Cardiac septum (tissue), 1 donor: ENCODE measurements at regions not wholly inside any gene's neighbourhood (a gene's known extent, or its start where the extent isn't known, plus 50 kb on each side); places are given as distances from the start of the nearest gene placed in this dataset.

Experiments used
- DNase-seq: peaks from one replicate; pipeline ENCODE4 v3.0.0-alpha.2; 2020; ENCODE audit warnings: low spot score
- intact Hi-C: fragments of 100-400 bp; cut with DNase I; formaldehyde crosslinking; loops from one replicate; pipeline ENCODE4 v1.14.0; 2022
- donor health status: DM: no; HTN: no; CAD: no.

GRCh38 chr12:91951571-91951970, 194.1 kb downstream of the BTG1 start:
- intact Hi-C loops: no loop called here
- DNase-seq: no peak

GRCh38 chr12:91948504-91948903, 197.1 kb downstream of the BTG1 start:
- no peak for DNase-seq
- intact Hi-C loops: no loop called here

GRCh38 chr12:91947459-91947858, 198.2 kb downstream of the BTG1 start:
- DNase-seq: no peak
- intact Hi-C loops: no loop called here

GRCh38 chr12:91944637-91945036, 201.0 kb downstream of the BTG1 start:
- no peak for DNase-seq
- intact Hi-C loops: no loop called here

- DNase-seq: no peak
Measured at GRCh38 chr12:91940826-91941570, 204.6 kb downstream of the BTG1 start.

GRCh38 chr12:91940322-91940721, 205.3 kb downstream of the BTG1 start:
- DNase-seq: no peak
- intact Hi-C loops: no loop called here

More at GRCh38 chr12:91940826-91941570, 204.6 kb downstream of the BTG1 start:
- intact Hi-C loops: no loop called here

- no peak for DNase-seq
- intact Hi-C loops: no loop called here
Measured at GRCh38 chr12:91937706-91938105, 207.9 kb downstream of the BTG1 start.

GRCh38 chr12:91937009-91937408, 208.6 kb downstream of the BTG1 start:
- no peak for DNase-seq

GRCh38 chr12:91935296-91935695, 210.3 kb downstream of the BTG1 start:
- intact Hi-C loops: no loop called here
- no peak for DNase-seq

More at GRCh38 chr12:91937009-91937408, 208.6 kb downstream of the BTG1 start:
- intact Hi-C loops: no loop called here

GRCh38 chr12:91931111-91931510, 214.5 kb downstream of the BTG1 start:
- DNase-seq: no peak
- intact Hi-C loops: no loop called here

- intact Hi-C loops: no loop called here
- DNase-seq: no peak
Measured at GRCh38 chr12:91928501-91928900, 217.1 kb downstream of the BTG1 start.

- intact Hi-C loops: no loop called here
- DNase-seq: no peak
Measured at GRCh38 chr12:91926848-91927247, 218.8 kb downstream of the BTG1 start.

- intact Hi-C loops: no loop called here
- no peak for DNase-seq
Measured at GRCh38 chr12:91924827-91925226, 220.8 kb downstream of the BTG1 start.

GRCh38 chr12:91923864-91924263, 221.8 kb downstream of the BTG1 start:
- intact Hi-C loops: no loop called here
- peak; percentile 74 for DNase-seq

GRCh38 chr12:91922674-91923073, 223.0 kb downstream of the BTG1 start:
- intact Hi-C loops: no loop called here
- no peak for DNase-seq

- intact Hi-C loops: no loop called here
- DNase-seq: no peak
Measured at GRCh38 chr12:91922139-91922538, 223.5 kb downstream of the BTG1 start.

- DNase-seq: no peak
- intact Hi-C loops: no loop called here
Measured at GRCh38 chr12:91921555-91921954, 224.1 kb downstream of the BTG1 start.

- intact Hi-C loops: no loop called here
- DNase-seq: no peak
Measured at GRCh38 chr12:91920741-91921140, 224.9 kb downstream of the BTG1 start.

GRCh38 chr12:91920276-91920675, 225.4 kb downstream of the BTG1 start:
- DNase-seq: no peak
- intact Hi-C loops: no loop called here

GRCh38 chr12:91918431-91918830, 227.2 kb downstream of the BTG1 start:
- intact Hi-C loops: no loop called here
- DNase-seq: no peak

GRCh38 chr12:91914701-91915100, 230.9 kb downstream of the BTG1 start:
- no peak for DNase-seq
- intact Hi-C loops: no loop called here

GRCh38 chr12:91913651-91914050, 232.0 kb downstream of the BTG1 start:
- intact Hi-C loops: no loop called here
- DNase-seq: no peak
